H1 (cell line): ENCODE measurements at regions not wholly inside any gene's neighbourhood (a gene's known extent, or its start where the extent isn't known, plus 50 kb on each side); places are given as distances from the start of the nearest gene placed in this dataset.

Source experiments
- CTCF ChIA-PET: fragments of 300-600 bp; sonication (Branson Sonifier 250); formaldehyde crosslinking; loops from one replicate; lab custom pipeline; 2021; ENCODE audit not compliant: partially characterized antibody; lab: Charles Lee
- POLR2A ChIA-PET: fragments of 300-600 bp; sonication (Branson Sonifier 250); formaldehyde crosslinking; loops from one replicate; lab custom pipeline; 2021; ENCODE audit warnings: inconsistent platforms; ENCODE audit not compliant: partially characterized antibody; lab: Charles Lee
- DNase-seq, 2 experiments: peaks; one replicate each; pipeline versions ENCODE4 v3.0.0 to v3.0.0-alpha.2; 2010 to 2022; ENCODE audit warnings: low spot score in 2 of 2, low read depth in 1 of 2, mixed read lengths in 1 of 2
- FAIRE-seq: peaks from 2 replicates; lab custom pipeline; 2011; peaks lifted over from hg19 to GRCh38; lab: Jason Lieb, UNC
- H2AFZ ChIP-seq: 2 replicates; pipeline ENCODE4 v1.8.1; 2012; ENCODE audit warnings: low read length, inconsistent platforms
- H2AK5ac ChIP-seq: 2 replicates; pipeline ENCODE4 v1.6.1; 2013; ENCODE audit warnings: low read depth, low read length
- H2BK120ac ChIP-seq: replicated peaks from 2 replicates; pipeline ENCODE3; 2013; ENCODE audit warnings: low read depth, low read length, inconsistent platforms
- H2BK12ac ChIP-seq: 2 replicates; pipeline ENCODE4 v1.6.1; 2013; ENCODE audit warnings: low read depth, low read length
- H2BK15ac ChIP-seq: 2 replicates; pipeline ENCODE4 v1.6.1; 2013; ENCODE audit warnings: low read length
- H2BK20ac ChIP-seq: 2 replicates; pipeline ENCODE4 v1.6.1; 2013; ENCODE audit warnings: low read length
- H2BK5ac ChIP-seq: 2 replicates; pipeline ENCODE4 v1.6.1; 2013; ENCODE audit warnings: low read depth, low read length
- H3K14ac ChIP-seq: 2 replicates; pipeline ENCODE4 v1.6.1; 2013; ENCODE audit warnings: inconsistent platforms; ENCODE audit not compliant: insufficient read length
- H3K18ac ChIP-seq: 2 replicates; pipeline ENCODE4 v1.6.1; 2013; ENCODE audit warnings: low read length; ENCODE audit errors: extremely low read depth
- H3K23ac ChIP-seq: 2 replicates; pipeline ENCODE4 v1.6.1; 2013; ENCODE audit warnings: inconsistent platforms; ENCODE audit not compliant: insufficient read length
- H3K23me2 ChIP-seq: 2 replicates; pipeline ENCODE4 v1.6.1; 2013; ENCODE audit warnings: low read depth, low read length
- H3K27ac ChIP-seq: 2 replicates; pipeline ENCODE4 v1.6.1; 2011; ENCODE audit warnings: low read depth, low read length, inconsistent platforms
- H3K27me3 ChIP-seq, 4 experiments: replicated peaks in 1 of 4; 1 replicate in 1 of 4; 2 replicates in 3 of 4; pipeline versions ENCODE4 v1.6.1 to v1.8.1; 2011 to 2013; ENCODE audit warnings: low read length in 3 of 4, mild to moderate bottlenecking in 3 of 4, inconsistent platforms in 2 of 4, mixed read lengths in 2 of 4, moderate library complexity in 1 of 4; ENCODE audit not compliant: control insufficient read depth in 3 of 4, insufficient read depth in 3 of 4; ENCODE audit errors: extremely low read depth in 1 of 4
- H3K36me3 ChIP-seq, 4 experiments: 2 replicates each; pipeline versions ENCODE4 v1.6.1 to v1.8.1; 2011 to 2013; ENCODE audit warnings: mild to moderate bottlenecking in 4 of 4, low read length in 3 of 4, moderate library complexity in 2 of 4, control low read depth in 1 of 4, inconsistent platforms in 1 of 4; ENCODE audit not compliant: insufficient read depth in 4 of 4, control insufficient read depth in 2 of 4
- H3K4ac ChIP-seq: replicated peaks from 2 replicates; pipeline ENCODE3; 2013; ENCODE audit warnings: low read length, low read depth, mixed read lengths, inconsistent platforms; ENCODE audit not compliant: insufficient read length
- H3K4me1 ChIP-seq, 4 experiments: replicated peaks in 1 of 4; 1 replicate in 1 of 4; 2 replicates in 3 of 4; pipeline versions ENCODE4 v1.6.1 to v1.8.1; 2011 to 2013; ENCODE audit warnings: low read length in 3 of 4, inconsistent platforms in 2 of 4, mixed read lengths in 1 of 4; ENCODE audit not compliant: insufficient read depth in 4 of 4, control insufficient read depth in 3 of 4
- H3K4me2 ChIP-seq, 2 experiments: 2 replicates each; pipeline versions ENCODE4 v1.6.1 to v1.8.1; 2011 to 2013; ENCODE audit warnings: low read depth in 2 of 2, low read length in 2 of 2, control low read depth in 1 of 2, inconsistent platforms in 1 of 2, mild to moderate bottlenecking in 1 of 2; ENCODE audit not compliant: insufficient read depth in 1 of 2
- H3K4me3 ChIP-seq, 4 experiments: fragments of 200-600, 300-600 bp in 1 of 4; sonication (generic), shearing (Covaris generic), sonication (Bioruptor Twin) in 1 of 4; 2 replicates each; pipeline versions ENCODE4 v1.5.1 to v1.8.1; 2011 to 2016; ENCODE audit warnings: low read length in 4 of 4, low read depth in 3 of 4, control low read depth in 2 of 4, inconsistent platforms in 2 of 4, mild to moderate bottlenecking in 2 of 4, mixed read lengths in 1 of 4, moderate library complexity in 1 of 4; ENCODE audit not compliant: insufficient read depth in 2 of 4; ENCODE audit errors: extremely low read depth in 1 of 4
- H3K56ac ChIP-seq: replicated peaks from 2 replicates; pipeline ENCODE3; 2013; ENCODE audit warnings: low read depth, mild to moderate bottlenecking, mixed read lengths, low read length, inconsistent platforms; ENCODE audit not compliant: insufficient read length
- H3K79me1 ChIP-seq: 2 replicates; pipeline ENCODE4 v1.6.1; 2013; ENCODE audit warnings: low read depth, low read length, control low read depth
- H3K79me2 ChIP-seq, 2 experiments: 2 replicates each; pipeline versions ENCODE4 v1.6.1 to v1.8.1; 2012 to 2013; ENCODE audit warnings: low read length in 2 of 2, mild to moderate bottlenecking in 2 of 2, inconsistent platforms in 1 of 2; ENCODE audit not compliant: insufficient read depth in 2 of 2, control insufficient read depth in 1 of 2
- H3K9ac ChIP-seq, 4 experiments: replicated peaks in 1 of 4; 1 replicate in 1 of 4; 2 replicates in 3 of 4; pipeline versions ENCODE4 v1.6.1 to v1.8.1; 2011 to 2013; ENCODE audit warnings: low read depth in 3 of 4, low read length in 3 of 4, control low read depth in 2 of 4, mild to moderate bottlenecking in 2 of 4, moderate library complexity in 2 of 4, inconsistent platforms in 1 of 4; ENCODE audit errors: extremely low read depth in 1 of 4
- H3K9me3 ChIP-seq, 2 experiments: 2 replicates each; pipeline versions ENCODE4 v1.6.1 to v1.8.1; 2012 to 2013; ENCODE audit warnings: mild to moderate bottlenecking in 2 of 2, moderate library complexity in 2 of 2, control low read depth in 1 of 2, inconsistent platforms in 1 of 2, low read depth in 1 of 2, low read length in 1 of 2, mixed read lengths in 1 of 2; ENCODE audit not compliant: insufficient read depth in 2 of 2
- H4K20me1 ChIP-seq, 2 experiments: replicated peaks in 1 of 2; 2 replicates each; pipeline versions ENCODE3 to v1.8.1; 2011 to 2013; ENCODE audit warnings: inconsistent platforms in 2 of 2, low read length in 2 of 2, mild to moderate bottlenecking in 1 of 2; ENCODE audit not compliant: insufficient read depth in 2 of 2, control insufficient read depth in 1 of 2
- H4K5ac ChIP-seq: 2 replicates; pipeline ENCODE4 v1.6.1; 2013; ENCODE audit warnings: low read length, low read depth, mixed read lengths, inconsistent platforms; ENCODE audit not compliant: insufficient read length
- H4K8ac ChIP-seq: 2 replicates; pipeline ENCODE4 v1.8.0; 2013; ENCODE audit warnings: mild to moderate bottlenecking, moderate library complexity, low read length, inconsistent platforms; ENCODE audit not compliant: insufficient read depth; ENCODE audit errors: extremely low read depth
- H4K91ac ChIP-seq: replicated peaks from 2 replicates; pipeline ENCODE3; 2013; ENCODE audit warnings: low read length, mixed read lengths, inconsistent platforms; ENCODE audit not compliant: insufficient read length
- CTBP2 ChIP-seq: IDR thresholded peaks from 2 replicates; pipeline ENCODE4 v1.7.0; 2011; ENCODE audit warnings: borderline replicate concordance, mild to moderate bottlenecking, moderate library complexity, mixed read lengths, low read length; ENCODE audit not compliant: insufficient read depth, insufficient read length
- CTCF ChIP-seq, 3 experiments: IDR thresholded peaks; 1 replicate in 2 of 3; 2 replicates in 1 of 3; pipeline versions ENCODE4 v1.5.1 to v1.6.1; 2011; ENCODE audit warnings: low read length in 3 of 3, mild to moderate bottlenecking in 3 of 3, inconsistent platforms in 2 of 3, low read depth in 1 of 3, moderate library complexity in 1 of 3; ENCODE audit not compliant: insufficient read depth in 1 of 3; ENCODE audit errors: control extremely low read depth in 1 of 3
- RAD21 ChIP-seq, 2 experiments: IDR thresholded peaks in 1 of 2; conservative IDR thresholded peaks in 1 of 2; 2 replicates each; pipeline ENCODE4 v1.6.1; 2011; ENCODE audit warnings: low read depth in 2 of 2, low read length in 2 of 2, improper control_type of control experiment in 1 of 2, inconsistent platforms in 1 of 2, mild to moderate bottlenecking in 1 of 2, moderate library complexity in 1 of 2
- WGBS, 2 experiments: shearing (Covaris generic) in 1 of 2; methylation state at CpG; one replicate each; pipeline versions ENCODE4 v1.1.6 to v1.1.7; 2013 to 2015; ENCODE audit warnings: low lambda C conversion rate in 2 of 2, mixed read lengths in 2 of 2, inconsistent platforms in 1 of 2, low coverage in 1 of 2, missing lambda C conversion rate in 1 of 2; ENCODE audit not compliant: insufficient replicate concordance in 2 of 2, insufficient coverage in 1 of 2, insufficient read length in 1 of 2; ENCODE audit errors: extremely low coverage in 1 of 2, missing lambda C conversion rate in 1 of 2; 5-methylcytosine and 5-hydroxymethylcytosine counted together

- no peak overlapping the region for H2BK20ac ChIP-seq
- H3K4me1 ChIP-seq = no peaks in the 10 kb centered on the region
- peak; percentile 99 for FAIRE-seq
- peak overlapping the region; percentile 84 for H2AFZ ChIP-seq
- H3K36me3 ChIP-seq = no peaks in the 10 kb centered on the region
- 18% methylated on average over 10 of the region's 10 CpGs; no CpG with 5 or more reads in 1 of the 2 experiments for WGBS, 2 experiments
- H2BK120ac ChIP-seq = no peak overlapping the region
- H3K23ac ChIP-seq = no peak overlapping the region
- no peak overlapping the region for H2AK5ac ChIP-seq
- CTCF ChIA-PET = interaction anchor here (0.6 to 6.3 kb wide), 46 partner anchors 8 to 1138 kb away, joined by 3 to 73 read pairs (median 4); no protein-coding TSS in a partner anchor
- H4K5ac ChIP-seq = no peak overlapping the region
- no peaks in the 10 kb centered on the region for H3K23me2 ChIP-seq
- H3K4ac ChIP-seq = no peak overlapping the region
- no peaks in the 10 kb centered on the region; a peak in 1 of 4 replicates for H3K9me3 ChIP-seq
- H3K9ac ChIP-seq = no peak overlapping the region
- H3K14ac ChIP-seq = no peak overlapping the region
- no peak overlapping the region for H3K4me3 ChIP-seq
- no peak overlapping the region for H3K56ac ChIP-seq
- H4K91ac ChIP-seq = no peak overlapping the region
- H2BK12ac ChIP-seq = no peak overlapping the region
- peak; percentile 25 to 69 for DNase-seq
- peak; percentile 85 to 90 for TF ChIP-seq RAD21 (IDR thresholded peaks at IDR 0.05 in 1 of 2, conservative IDR thresholded peaks at IDR 0.05 in 1 of 2; ENCODE audit: low read depth in 2 of 2, low read length in 2 of 2)
- peak; percentile 51 to 79 (median 78) for TF ChIP-seq CTCF (IDR thresholded peaks at IDR 0.05; ENCODE audit: control extremely low read depth in 1 of 3, insufficient read depth in 1 of 3, low read depth in 1 of 3, low read length in 3 of 3)
- no peak for TF ChIP-seq CTBP2
- H3K27ac ChIP-seq = no peak overlapping the region
- no peak overlapping the region for H4K8ac ChIP-seq
- no peak overlapping the region for H3K18ac ChIP-seq
- POLR2A ChIA-PET = no interaction called here
- H3K79me2 ChIP-seq = no peaks in the 10 kb centered on the region
- H4K20me1 ChIP-seq = no peaks in the 10 kb centered on the region
- no peaks in the 10 kb centered on the region for H3K79me1 ChIP-seq
- no peak overlapping the region for H3K4me2 ChIP-seq
- no peak overlapping the region for H2BK5ac ChIP-seq
- H2BK15ac ChIP-seq = no peak overlapping the region
- no peaks in the 10 kb centered on the region for H3K27me3 ChIP-seq
These were observed 117.6 kb upstream of the FAM204A start for GRCh38 chr10:118459642-118460193.
